Liver (tissue), 8 donors: ENCODE measurements at regions not wholly inside any gene's neighbourhood (a gene's known extent, or its start where the extent isn't known, plus 50 kb on each side); places are given as distances from the start of the nearest gene placed in this dataset.

Experiments used
- DNase-seq: peaks from one replicate; pipeline ENCODE4 v3.0.0-alpha.2; 2017; ENCODE audit warnings: low spot score
- H3K27ac ChIP-seq, 2 donors: one replicate each; pipeline ENCODE4 v1.7.0; 2013; ENCODE audit warnings: inconsistent platforms in 2 of 2, low read length in 2 of 2, control low read depth in 1 of 2, low read depth in 1 of 2, mild to moderate bottlenecking in 1 of 2
- H3K27me3 ChIP-seq, 4 donors: one replicate each; pipeline versions ENCODE4 v1.6.1 to v1.7.0; 2013; ENCODE audit warnings: low read length in 3 of 4, inconsistent platforms in 1 of 4, mild to moderate bottlenecking in 1 of 4, moderate library complexity in 1 of 4; ENCODE audit not compliant: control insufficient read depth in 4 of 4, insufficient read depth in 4 of 4
- H3K36me3 ChIP-seq, 4 donors: one replicate each; pipeline versions ENCODE4 v1.6.1 to v1.7.0; 2013; ENCODE audit warnings: low read length in 3 of 4, mild to moderate bottlenecking in 3 of 4, low read depth in 1 of 4, moderate library complexity in 1 of 4; ENCODE audit not compliant: control insufficient read depth in 4 of 4, insufficient read depth in 3 of 4
- H3K4me1 ChIP-seq, 4 donors: one replicate each; pipeline versions ENCODE4 v1.6.1 to v1.7.0; 2013; ENCODE audit warnings: low read length in 3 of 4, mild to moderate bottlenecking in 3 of 4, moderate library complexity in 1 of 4; ENCODE audit not compliant: control insufficient read depth in 4 of 4, insufficient read depth in 4 of 4
- H3K4me3 ChIP-seq, 3 donors: one replicate each; pipeline versions ENCODE4 v1.6.1 to v1.7.0; 2013; ENCODE audit warnings: low read length in 3 of 3, control low read depth in 1 of 3, low read depth in 1 of 3, mild to moderate bottlenecking in 1 of 3
- H3K9ac ChIP-seq, 2 donors: one replicate each; pipeline ENCODE4 v1.7.0; 2013; ENCODE audit warnings: low read length in 2 of 2, mild to moderate bottlenecking in 2 of 2, moderate library complexity in 2 of 2, control low read depth in 1 of 2, low read depth in 1 of 2
- H3K9me3 ChIP-seq, 4 donors: one replicate each; pipeline versions ENCODE4 v1.6.1 to v1.7.0; 2013; ENCODE audit warnings: low read length in 3 of 4; ENCODE audit not compliant: control insufficient read depth in 4 of 4
- CTCF ChIP-seq: fragments of 150-350 bp; IDR thresholded peaks from 2 replicates; pipeline ENCODE4 v1.5.1; 2017; ENCODE audit warnings: improper control_type of control experiment, low read depth, low read length; ENCODE audit not compliant: missing input control
- FOXA1 ChIP-seq: IDR thresholded peaks from 2 replicates; pipeline ENCODE4 v1.6.1; 2016; ENCODE audit warnings: antibody characterized with exemption
- FOXA2 ChIP-seq: IDR thresholded peaks from 2 replicates; pipeline ENCODE4 v1.6.1; 2016; ENCODE audit warnings: antibody characterized with exemption
- GABPA ChIP-seq, 2 donors: IDR thresholded peaks in 1 of 2; conservative IDR thresholded peaks in 1 of 2; 2 replicates each; pipeline ENCODE4 v1.6.1; 2016; ENCODE audit warnings: antibody characterized with exemption in 2 of 2, mild to moderate bottlenecking in 1 of 2, moderate library complexity in 1 of 2
- HNF4A ChIP-seq, 2 donors: conservative IDR thresholded peaks; 2 replicates each; pipeline ENCODE4 v1.6.1; 2016; ENCODE audit warnings: antibody characterized with exemption in 2 of 2, mild to moderate bottlenecking in 2 of 2
- HNF4G ChIP-seq: IDR thresholded peaks from 2 replicates; pipeline ENCODE4 v1.6.1; 2016; ENCODE audit warnings: antibody characterized with exemption
- JUND ChIP-seq, 2 donors: IDR thresholded peaks; 2 replicates each; pipeline ENCODE4 v1.6.1; 2016; ENCODE audit warnings: antibody characterized with exemption in 2 of 2
- NR2F2 ChIP-seq: IDR thresholded peaks from 2 replicates; pipeline ENCODE4 v1.6.1; 2016; ENCODE audit warnings: antibody characterized with exemption
- RAD21 ChIP-seq, 2 donors: IDR thresholded peaks; 2 replicates each; pipeline ENCODE4 v1.6.1; 2016; ENCODE audit warnings: antibody characterized with exemption in 2 of 2, mild to moderate bottlenecking in 2 of 2
- RXRA ChIP-seq, 2 donors: IDR thresholded peaks; 2 replicates each; pipeline ENCODE4 v1.6.1; 2017 to 2018; ENCODE audit warnings: antibody characterized with exemption in 2 of 2, mild to moderate bottlenecking in 1 of 2
- SP1 ChIP-seq: IDR thresholded peaks from 2 replicates; pipeline ENCODE4 v1.6.1; 2018; ENCODE audit warnings: antibody characterized with exemption, mild to moderate bottlenecking
- TAF1 ChIP-seq: conservative IDR thresholded peaks from 2 replicates; pipeline ENCODE4 v1.6.1; 2016; ENCODE audit warnings: antibody characterized with exemption, mild to moderate bottlenecking
- YY1 ChIP-seq: IDR thresholded peaks from 2 replicates; pipeline ENCODE4 v1.6.1; 2016; ENCODE audit warnings: antibody characterized with exemption, mild to moderate bottlenecking
- WGBS: extraction: QIAGEN DNeasy Blood & Tissue Kit; methylation state at CpG from one replicate; pipeline ENCODE4 v1.1.7; 2013; 5-methylcytosine and 5-hydroxymethylcytosine counted together
- TF ChIP-seq, protein P1 (sequence below): IDR thresholded peaks from 2 replicates; pipeline ENCODE4 v1.6.1; 2016; ENCODE audit warnings: antibody characterized with exemption
- TF ChIP-seq, protein P2 (sequence below): IDR thresholded peaks from 2 replicates; pipeline ENCODE4 v1.6.1; 2016; ENCODE audit warnings: antibody characterized with exemption
- TF ChIP-seq, protein P3 (sequence below): IDR thresholded peaks from 2 replicates; pipeline ENCODE4 v1.6.1; 2016; ENCODE audit warnings: antibody characterized with exemption
- TF ChIP-seq, protein P4 (sequence below): IDR thresholded peaks from 2 replicates; pipeline ENCODE4 v1.6.1; 2016; ENCODE audit warnings: antibody characterized with exemption, mild to moderate bottlenecking
- donor health status: healthy.
- donor health status: healthy.
- donor health status: healthy.
- donor health status: healthy.
- donor health status: healthy.

DNA sequence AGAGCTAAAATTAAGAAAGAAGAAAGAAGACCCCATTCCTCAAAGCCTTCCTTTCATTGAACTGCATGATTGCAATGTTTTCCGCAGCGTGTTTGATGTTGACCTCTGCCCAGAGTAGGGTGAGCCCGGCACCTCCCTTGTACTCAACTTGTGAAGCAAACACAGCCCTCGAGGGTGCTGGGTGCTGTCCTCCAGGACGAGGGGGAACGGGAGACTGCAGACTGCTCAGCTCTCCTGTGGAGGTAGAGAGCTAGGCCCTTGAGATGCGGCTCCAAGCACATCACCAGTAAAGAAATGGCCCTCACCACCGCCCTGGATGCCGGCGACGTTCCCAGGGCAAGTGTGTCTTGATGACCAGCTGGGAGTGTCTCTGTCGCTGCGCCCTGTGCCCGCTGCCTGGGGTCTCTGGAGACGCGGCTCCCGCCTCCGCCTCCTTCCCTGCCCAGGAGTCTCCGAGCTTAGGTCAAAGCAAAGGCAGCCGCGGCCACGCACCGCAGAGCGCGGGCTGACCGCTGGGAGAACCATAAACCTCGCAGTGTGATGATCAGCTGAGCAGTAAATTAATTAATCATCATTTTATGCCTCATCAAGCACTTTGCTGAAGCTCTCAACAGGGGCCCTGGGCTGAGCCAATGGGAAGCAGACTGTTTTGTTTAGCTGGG lies 108.7 kb downstream of the IRX2 start:
- Histone ChIP-seq H3K9me3 (no peaks in the 10 kb centered on the region), H3K27me3 (no peaks in the 10 kb centered on the region), H3K4me3 (no peak overlapping the region), H3K4me1 (no peaks in the 10 kb centered on the region), H3K27ac (no peak overlapping the region), H3K36me3 (no peaks in the 10 kb centered on the region), H3K9ac (no peak overlapping the region)
- WGBS, result 79% methylated on average over 27 of the region's 27 CpGs
- DNase-seq, result no peak
- no peak for TF ChIP-seq RXRA (IDR thresholded peaks at IDR 0.05)
- no peak for TF ChIP-seq HNF4G
- no peak for TF ChIP-seq CTCF
- TF ChIP-seq, protein P1, sequence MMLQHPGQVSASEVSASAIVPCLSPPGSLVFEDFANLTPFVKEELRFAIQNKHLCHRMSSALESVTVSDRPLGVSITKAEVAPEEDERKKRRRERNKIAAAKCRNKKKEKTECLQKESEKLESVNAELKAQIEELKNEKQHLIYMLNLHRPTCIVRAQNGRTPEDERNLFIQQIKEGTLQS, result no peak
- no peak for TF ChIP-seq JUND (IDR thresholded peaks at IDR 0.05)
- TF ChIP-seq GABPA (IDR thresholded peaks at IDR 0.05 in 1 of 2, conservative IDR thresholded peaks at IDR 0.05 in 1 of 2), result no peak
- TF ChIP-seq SP1, result no peak
- TF ChIP-seq NR2F2, result no peak
- no peak for TF ChIP-seq YY1
- no peak for TF ChIP-seq FOXA1
- TF ChIP-seq FOXA2, result no peak
- no peak for TF ChIP-seq RAD21 (IDR thresholded peaks at IDR 0.05)
- TF ChIP-seq, protein P2, sequence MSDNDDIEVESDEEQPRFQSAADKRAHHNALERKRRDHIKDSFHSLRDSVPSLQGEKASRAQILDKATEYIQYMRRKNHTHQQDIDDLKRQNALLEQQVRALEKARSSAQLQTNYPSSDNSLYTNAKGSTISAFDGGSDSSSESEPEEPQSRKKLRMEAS, result no peak
- TF ChIP-seq, protein P3, sequence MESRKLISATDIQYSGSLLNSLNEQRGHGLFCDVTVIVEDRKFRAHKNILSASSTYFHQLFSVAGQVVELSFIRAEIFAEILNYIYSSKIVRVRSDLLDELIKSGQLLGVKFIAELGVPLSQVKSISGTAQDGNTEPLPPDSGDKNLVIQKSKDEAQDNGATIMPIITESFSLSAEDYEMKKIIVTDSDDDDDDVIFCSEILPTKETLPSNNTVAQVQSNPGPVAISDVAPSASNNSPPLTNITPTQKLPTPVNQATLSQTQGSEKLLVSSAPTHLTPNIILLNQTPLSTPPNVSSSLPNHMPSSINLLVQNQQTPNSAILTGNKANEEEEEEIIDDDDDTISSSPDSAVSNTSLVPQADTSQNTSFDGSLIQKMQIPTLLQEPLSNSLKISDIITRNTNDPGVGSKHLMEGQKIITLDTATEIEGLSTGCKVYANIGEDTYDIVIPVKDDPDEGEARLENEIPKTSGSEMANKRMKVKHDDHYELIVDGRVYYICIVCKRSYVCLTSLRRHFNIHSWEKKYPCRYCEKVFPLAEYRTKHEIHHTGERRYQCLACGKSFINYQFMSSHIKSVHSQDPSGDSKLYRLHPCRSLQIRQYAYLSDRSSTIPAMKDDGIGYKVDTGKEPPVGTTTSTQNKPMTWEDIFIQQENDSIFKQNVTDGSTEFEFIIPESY, result no peak
- TF ChIP-seq, protein P4, sequence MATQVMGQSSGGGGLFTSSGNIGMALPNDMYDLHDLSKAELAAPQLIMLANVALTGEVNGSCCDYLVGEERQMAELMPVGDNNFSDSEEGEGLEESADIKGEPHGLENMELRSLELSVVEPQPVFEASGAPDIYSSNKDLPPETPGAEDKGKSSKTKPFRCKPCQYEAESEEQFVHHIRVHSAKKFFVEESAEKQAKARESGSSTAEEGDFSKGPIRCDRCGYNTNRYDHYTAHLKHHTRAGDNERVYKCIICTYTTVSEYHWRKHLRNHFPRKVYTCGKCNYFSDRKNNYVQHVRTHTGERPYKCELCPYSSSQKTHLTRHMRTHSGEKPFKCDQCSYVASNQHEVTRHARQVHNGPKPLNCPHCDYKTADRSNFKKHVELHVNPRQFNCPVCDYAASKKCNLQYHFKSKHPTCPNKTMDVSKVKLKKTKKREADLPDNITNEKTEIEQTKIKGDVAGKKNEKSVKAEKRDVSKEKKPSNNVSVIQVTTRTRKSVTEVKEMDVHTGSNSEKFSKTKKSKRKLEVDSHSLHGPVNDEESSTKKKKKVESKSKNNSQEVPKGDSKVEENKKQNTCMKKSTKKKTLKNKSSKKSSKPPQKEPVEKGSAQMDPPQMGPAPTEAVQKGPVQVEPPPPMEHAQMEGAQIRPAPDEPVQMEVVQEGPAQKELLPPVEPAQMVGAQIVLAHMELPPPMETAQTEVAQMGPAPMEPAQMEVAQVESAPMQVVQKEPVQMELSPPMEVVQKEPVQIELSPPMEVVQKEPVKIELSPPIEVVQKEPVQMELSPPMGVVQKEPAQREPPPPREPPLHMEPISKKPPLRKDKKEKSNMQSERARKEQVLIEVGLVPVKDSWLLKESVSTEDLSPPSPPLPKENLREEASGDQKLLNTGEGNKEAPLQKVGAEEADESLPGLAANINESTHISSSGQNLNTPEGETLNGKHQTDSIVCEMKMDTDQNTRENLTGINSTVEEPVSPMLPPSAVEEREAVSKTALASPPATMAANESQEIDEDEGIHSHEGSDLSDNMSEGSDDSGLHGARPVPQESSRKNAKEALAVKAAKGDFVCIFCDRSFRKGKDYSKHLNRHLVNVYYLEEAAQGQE, result no peak
- no peak for TF ChIP-seq HNF4A (conservative IDR thresholded peaks at IDR 0.05)

- no peaks in the 10 kb centered on the region for H3K27me3 ChIP-seq
- no peaks in the 10 kb centered on the region for H3K9me3 ChIP-seq
- H3K4me3 ChIP-seq, result no peak overlapping the region
- H3K27ac ChIP-seq, result no peak overlapping the region
- WGBS, result 81% methylated on average over 6 of the region's 6 CpGs
- no peak for DNase-seq
- H3K36me3 ChIP-seq, result no peaks in the 10 kb centered on the region
- no peaks in the 10 kb centered on the region for H3K4me1 ChIP-seq
- no peak overlapping the region for H3K9ac ChIP-seq
- TF ChIP-seq TAF1 (no peak), NR2F2 (no peak), YY1 (no peak), RXRA (IDR thresholded peaks at IDR 0.05) (no peak), FOXA2 (no peak), JUND (IDR thresholded peaks at IDR 0.05) (no peak), RAD21 (IDR thresholded peaks at IDR 0.05) (no peak), FOXA1 (no peak), HNF4G (no peak), SP1 (no peak), GABPA (IDR thresholded peaks at IDR 0.05 in 1 of 2, conservative IDR thresholded peaks at IDR 0.05 in 1 of 2) (no peak), CTCF (no peak)
- TF ChIP-seq, protein P4, result no peak
These were observed 110.8 kb downstream of the IRX2 start for GRCh38 chr5:2640717-2641116.
